VCaP (cell line): ENCODE measurements at regions not wholly inside any gene's neighbourhood (a gene's known extent, or its start where the extent isn't known, plus 50 kb on each side); places are given as distances from the start of the nearest gene placed in this dataset.

ENCODE experiments used
- H3K27ac ChIP-seq: fragments of 450-650 bp; 2 replicates; pipeline ENCODE4 v1.5.1; 2017
- TF ChIP-seq, protein P1 (sequence below): fragments of 450-650 bp; conservative IDR thresholded peaks from 2 replicates; pipeline ENCODE4 v1.5.1; 2017; ENCODE audit warnings: mild to moderate bottlenecking, moderate library complexity

DNA sequence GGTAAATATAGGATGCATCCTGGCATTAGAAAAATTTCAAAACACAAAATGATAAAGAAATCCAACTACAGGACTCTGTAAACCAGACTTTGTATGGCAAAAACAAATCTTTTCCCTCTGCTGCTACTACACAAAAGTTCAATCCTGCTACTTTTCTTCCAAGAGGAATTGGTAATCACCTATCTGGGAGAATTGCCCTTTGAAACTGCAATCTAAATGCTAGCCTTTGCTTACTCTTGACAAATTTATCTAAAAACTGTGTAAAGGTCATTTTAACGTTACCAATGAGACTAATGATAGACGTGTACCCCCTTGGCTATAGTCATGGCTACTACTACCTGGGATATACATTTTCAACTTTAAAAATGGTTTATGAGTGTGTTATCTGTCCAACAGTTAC lies 837.9 kb upstream of the CXADR start:
- TF ChIP-seq, protein P1, sequence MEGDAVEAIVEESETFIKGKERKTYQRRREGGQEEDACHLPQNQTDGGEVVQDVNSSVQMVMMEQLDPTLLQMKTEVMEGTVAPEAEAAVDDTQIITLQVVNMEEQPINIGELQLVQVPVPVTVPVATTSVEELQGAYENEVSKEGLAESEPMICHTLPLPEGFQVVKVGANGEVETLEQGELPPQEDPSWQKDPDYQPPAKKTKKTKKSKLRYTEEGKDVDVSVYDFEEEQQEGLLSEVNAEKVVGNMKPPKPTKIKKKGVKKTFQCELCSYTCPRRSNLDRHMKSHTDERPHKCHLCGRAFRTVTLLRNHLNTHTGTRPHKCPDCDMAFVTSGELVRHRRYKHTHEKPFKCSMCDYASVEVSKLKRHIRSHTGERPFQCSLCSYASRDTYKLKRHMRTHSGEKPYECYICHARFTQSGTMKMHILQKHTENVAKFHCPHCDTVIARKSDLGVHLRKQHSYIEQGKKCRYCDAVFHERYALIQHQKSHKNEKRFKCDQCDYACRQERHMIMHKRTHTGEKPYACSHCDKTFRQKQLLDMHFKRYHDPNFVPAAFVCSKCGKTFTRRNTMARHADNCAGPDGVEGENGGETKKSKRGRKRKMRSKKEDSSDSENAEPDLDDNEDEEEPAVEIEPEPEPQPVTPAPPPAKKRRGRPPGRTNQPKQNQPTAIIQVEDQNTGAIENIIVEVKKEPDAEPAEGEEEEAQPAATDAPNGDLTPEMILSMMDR, result no peak
- no peak overlapping the region for H3K27ac ChIP-seq

DNA sequence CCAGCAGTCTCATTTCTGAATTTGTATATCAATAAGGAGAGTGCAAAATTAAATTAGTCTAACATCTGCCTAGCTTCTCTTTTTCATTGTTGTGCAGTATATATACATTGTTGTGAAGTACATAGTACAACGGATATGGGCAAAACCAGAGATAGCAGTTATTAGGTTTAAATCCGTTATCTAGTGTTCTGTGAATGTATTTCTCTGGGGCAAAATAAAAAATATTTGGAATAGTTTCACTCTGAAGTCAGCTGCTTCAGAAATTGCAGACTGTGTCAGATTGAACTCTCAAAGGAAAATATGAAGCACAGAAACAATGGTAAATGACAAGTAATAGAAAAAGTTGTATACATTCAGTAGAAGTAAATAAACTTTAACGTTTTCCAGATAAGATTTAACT lies 836.5 kb upstream of the CXADR start:
- H3K27ac ChIP-seq, result no peak overlapping the region
- TF ChIP-seq, protein P1, result no peak

DNA sequence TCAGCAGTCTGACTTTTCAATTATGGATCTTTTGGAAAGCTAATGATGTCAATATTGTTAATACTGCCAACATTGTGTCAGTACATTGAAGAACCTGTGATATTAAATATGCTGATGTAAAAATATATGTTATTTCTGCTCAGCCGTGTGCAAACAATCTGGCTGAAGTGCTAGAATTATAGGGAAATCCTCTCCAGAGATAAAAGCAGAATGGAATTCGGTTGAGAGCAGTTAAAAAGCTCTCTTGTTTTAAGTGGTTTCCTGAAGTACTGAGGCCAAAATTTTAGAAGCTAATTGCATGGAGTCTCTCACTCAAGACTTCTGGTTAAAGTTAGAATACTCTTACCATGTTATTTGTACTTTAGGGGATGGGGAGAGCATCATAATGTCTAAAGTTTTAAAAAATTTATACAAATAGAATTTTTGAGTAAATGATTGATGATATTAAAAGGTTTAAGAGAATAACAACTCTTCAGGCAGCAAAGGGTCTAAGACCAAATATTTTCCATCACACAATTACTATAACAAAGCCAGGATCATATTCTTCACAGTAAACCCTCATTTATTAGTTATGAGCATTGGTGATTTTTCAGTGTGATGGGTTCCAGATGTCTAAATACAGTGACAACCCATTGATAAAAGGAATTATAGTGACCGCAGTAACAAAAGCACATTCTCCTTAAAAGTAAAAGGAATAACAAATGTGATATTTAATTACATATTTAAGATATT lies 834.2 kb upstream of the CXADR start:
- H3K27ac ChIP-seq, result no peak overlapping the region
- TF ChIP-seq, protein P1, result no peak

DNA sequence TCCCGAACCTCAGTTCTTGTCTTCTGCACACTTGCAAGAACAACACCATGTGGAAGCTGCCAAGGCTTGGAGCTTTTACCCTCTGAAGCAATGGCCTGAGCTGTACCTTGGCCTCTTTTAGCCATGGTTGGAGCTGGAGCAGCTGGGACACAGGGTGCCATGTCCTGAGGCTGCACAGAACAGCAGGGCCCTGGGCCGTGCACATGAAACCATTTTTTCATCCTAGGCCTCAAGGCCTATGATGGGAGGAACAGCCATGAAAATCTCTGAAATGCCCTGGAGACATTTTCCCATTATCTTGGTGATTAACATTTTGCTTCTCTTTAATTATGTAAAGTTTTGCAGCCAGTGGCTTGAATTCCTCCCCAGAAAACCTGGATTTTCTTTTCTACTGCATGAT lies 817.8 kb upstream of the CXADR start:
- TF ChIP-seq, protein P1, result no peak
- no peak overlapping the region for H3K27ac ChIP-seq

DNA sequence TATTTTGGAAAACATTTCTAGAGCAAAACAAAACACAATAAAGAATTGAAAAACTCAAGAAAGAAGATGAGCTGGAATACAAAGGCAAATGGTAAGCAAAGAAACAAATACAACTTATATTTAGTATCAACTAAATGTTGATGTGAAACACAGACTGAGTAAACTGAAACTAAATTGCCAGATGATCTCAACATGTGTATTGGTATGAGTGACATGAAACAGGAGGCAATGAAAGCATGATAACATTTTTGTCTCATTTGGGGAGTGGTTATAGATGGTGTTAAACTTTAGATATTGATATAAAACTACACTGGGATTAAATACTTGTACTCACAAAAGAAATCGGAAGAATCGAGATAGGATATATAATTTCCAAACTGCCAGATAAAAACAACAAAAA lies 805.6 kb upstream of the CXADR start:
- TF ChIP-seq, protein P1, result no peak
- no peak overlapping the region for H3K27ac ChIP-seq

DNA sequence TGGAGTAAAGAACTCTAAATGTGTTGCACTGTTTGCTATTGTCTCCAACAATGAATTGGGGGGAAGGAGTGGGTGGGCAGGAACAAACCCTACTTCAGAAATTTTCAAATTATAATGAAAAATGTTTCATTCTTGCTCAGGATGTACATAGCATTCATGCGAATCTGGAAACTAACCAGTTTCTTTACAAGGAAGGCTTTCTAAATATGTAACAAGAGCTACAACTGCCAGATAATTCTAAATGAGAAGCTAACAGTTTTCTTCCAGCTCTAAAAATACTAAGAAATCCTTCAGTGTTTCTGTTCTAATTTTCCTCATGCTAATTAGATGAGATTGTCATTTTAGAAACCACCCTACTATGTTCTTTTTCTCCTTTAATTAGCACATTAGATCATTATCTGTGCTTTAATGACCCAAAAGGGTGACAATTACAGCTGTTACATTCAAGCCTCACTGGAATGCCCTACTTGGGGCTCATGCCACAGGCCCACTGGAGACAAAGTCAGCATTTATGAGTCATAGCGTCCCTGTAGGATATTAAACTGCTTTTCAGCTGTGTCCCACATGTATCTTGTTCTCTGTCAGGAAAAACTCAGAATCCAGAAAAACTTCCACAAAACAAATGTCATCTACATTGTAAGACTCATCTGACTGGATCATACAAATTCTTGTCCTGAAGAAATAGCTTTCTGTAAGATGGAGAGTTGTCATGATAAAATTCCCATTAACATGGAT lies 804.6 kb upstream of the CXADR start:
- H3K27ac ChIP-seq, result no peak overlapping the region
- TF ChIP-seq, protein P1, result no peak

DNA sequence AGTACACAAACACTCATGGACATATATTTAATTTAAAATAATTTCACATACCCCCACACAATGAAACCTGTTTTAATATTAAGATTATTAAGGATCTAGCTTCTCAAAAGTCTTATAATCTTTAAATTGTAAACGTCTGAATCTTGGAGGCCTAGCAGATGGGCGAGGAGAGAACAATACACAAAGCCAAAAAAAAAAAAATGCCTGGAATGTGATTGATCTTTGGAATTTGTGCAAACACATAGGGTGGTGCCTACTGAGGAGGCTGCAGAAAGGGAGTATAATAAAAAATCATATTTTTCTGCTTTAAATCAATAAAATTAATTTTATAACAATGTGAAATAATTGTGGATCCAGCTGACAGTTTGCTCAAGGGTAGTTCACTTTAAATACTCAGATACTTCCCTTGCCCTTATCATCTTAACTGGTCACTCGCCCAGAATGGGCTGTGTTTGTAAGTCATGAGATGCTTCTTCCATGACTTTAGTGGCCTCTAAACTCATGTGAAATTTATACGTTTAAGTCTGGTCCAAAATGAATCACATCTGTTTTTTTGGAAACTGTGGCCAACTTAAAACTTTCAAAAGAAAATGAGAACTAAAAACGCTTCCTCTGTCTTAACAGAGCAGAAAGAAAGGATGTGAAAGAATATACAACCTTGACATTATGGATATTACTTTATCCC lies 802.8 kb upstream of the CXADR start:
- TF ChIP-seq, protein P1, result no peak
- no peak overlapping the region for H3K27ac ChIP-seq
